ENCODE measurements at regions not wholly inside any gene's neighbourhood (a gene's known extent, or its start where the extent isn't known, plus 50 kb on each side); places are given as distances from the start of the nearest gene placed in this dataset.

DNA sequence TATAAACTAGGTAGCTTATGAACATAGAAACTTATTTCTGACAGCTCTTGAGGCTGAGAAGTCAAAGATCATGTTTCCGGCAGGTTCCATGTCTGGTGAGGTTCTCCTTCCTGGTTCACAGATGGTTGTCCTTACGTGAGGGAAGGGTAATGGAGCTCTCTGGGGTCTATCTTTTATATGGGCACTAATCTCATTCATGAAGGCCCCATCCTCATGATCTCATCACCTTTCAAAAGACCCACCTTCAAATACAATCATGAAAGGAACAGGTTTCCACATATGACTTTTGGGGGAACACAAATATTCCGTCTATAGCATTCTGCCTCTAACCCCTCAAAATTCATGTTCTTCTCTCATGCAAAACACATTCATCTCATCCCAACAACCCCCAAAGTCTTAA is 264.7 kb downstream of the PTTG2 start:
- ATAC-seq, result no peak
- DNase-seq (ENCODE audit: low spot score), result no peak
- intact Hi-C loops (cut with DNase I), result no loop called here

GRCh38 chr4:38226170-38226569 is 266.0 kb downstream of the PTTG2 start:
- DNase-seq (ENCODE audit: low spot score) (no peak), ATAC-seq (no peak)
- intact Hi-C loops (cut with DNase I), result no loop called here

- intact Hi-C loops (cut with DNase I), result no loop called here
- ATAC-seq, result no peak
Observed at GRCh38 chr4:38230121-38230801, 270.1 kb downstream of the PTTG2 start.

GRCh38 chr4:38230821-38231563 is 270.8 kb downstream of the PTTG2 start:
- no peak for DNase-seq (ENCODE audit: low spot score)
- intact Hi-C loops (cut with DNase I), result no loop called here
- no peak for ATAC-seq

More at GRCh38 chr4:38230121-38230801, 270.1 kb downstream of the PTTG2 start:
- DNase-seq (ENCODE audit: low spot score), result no peak

GRCh38 chr4:38231626-38232025 is 271.4 kb downstream of the PTTG2 start:
- no peak for ATAC-seq

DNA sequence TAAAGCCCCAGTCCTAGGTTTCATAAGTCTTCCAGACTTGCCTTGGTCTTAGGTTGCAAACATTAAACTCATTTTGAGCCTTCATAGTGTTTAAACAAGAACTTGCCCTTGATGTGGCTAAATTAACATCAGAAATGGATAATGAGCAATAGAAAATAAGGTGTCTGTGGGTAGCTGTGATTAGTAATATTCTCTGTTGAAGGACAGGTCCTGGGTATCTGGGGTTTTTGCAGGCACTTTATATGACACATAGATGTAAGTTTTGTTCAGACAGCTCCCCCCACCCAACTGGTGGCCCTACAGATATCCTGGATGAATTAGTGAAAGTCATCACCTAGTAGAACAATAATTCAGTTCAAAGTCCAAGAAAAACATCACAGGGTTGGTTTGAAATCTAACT is 272.5 kb downstream of the PTTG2 start:
- intact Hi-C loops (cut with DNase I), result no loop called here
- DNase-seq (ENCODE audit: low spot score), result no peak
- ATAC-seq, result no peak

More at GRCh38 chr4:38231626-38232025, 271.4 kb downstream of the PTTG2 start:
- intact Hi-C loops (cut with DNase I), result no loop called here
- DNase-seq (ENCODE audit: low spot score), result no peak

GRCh38 chr4:38233727-38234480 is 273.7 kb downstream of the PTTG2 start:
- ATAC-seq (no peak), DNase-seq (ENCODE audit: low spot score) (no peak)
- intact Hi-C loops (cut with DNase I), result no loop called here

DNA sequence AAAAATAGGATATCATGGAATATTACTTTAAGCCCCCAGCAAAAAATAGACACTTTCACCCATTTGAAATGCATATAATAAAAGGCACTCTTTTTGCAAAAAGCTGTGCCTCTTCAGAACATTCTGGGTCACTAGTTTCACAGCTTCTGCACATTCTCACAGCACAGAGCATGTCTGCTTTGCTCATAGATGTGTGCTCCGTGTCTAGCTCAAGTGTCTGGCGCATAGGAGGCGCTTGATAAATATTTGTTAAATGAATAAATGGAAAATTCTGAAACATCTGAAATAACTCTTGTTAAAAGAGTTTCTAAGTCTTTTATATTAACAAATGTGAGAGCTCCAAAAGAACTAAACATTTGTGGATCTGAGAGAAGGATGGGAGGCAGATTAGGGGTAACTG is 275.2 kb downstream of the PTTG2 start:
- intact Hi-C loops (cut with DNase I), result no loop called here
- DNase-seq (ENCODE audit: low spot score), result no peak
- no peak for ATAC-seq

GRCh38 chr4:38236003-38236402 is 275.8 kb downstream of the PTTG2 start:
- intact Hi-C loops (cut with DNase I), result no loop called here
- ATAC-seq (no peak), DNase-seq (ENCODE audit: low spot score) (no peak)

- ATAC-seq (no peak), DNase-seq (ENCODE audit: low spot score) (no peak)
- intact Hi-C loops (cut with DNase I), result no loop called here
Observed at GRCh38 chr4:38236503-38236902, 276.3 kb downstream of the PTTG2 start.

GRCh38 chr4:38237139-38237538 is 276.9 kb downstream of the PTTG2 start:
- intact Hi-C loops (cut with DNase I), result no loop called here
- no peak for ATAC-seq
- DNase-seq (ENCODE audit: low spot score), result no peak

DNA sequence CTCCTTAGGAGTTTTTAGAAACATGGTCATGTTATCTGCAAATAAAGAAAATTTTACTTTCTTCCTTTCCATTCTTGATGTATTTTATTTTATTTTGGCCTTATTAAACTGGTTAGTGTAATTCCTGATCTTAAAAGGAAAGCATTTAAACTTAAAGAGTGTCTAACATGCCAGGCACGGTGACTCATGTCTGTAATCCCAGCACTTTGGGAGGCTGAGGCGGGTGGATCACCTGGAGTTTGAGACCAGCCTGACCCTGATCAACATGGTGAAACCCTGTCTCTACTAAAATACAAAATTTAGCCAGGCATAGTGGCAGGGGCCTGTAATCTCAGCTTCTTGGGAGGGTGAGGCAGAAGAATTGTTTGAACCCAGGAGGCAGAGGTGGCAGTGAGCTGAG is 281.3 kb downstream of the PTTG2 start:
- ATAC-seq (no peak), DNase-seq (ENCODE audit: low spot score) (no peak)
- intact Hi-C loops (cut with DNase I), result no loop called here

DNA sequence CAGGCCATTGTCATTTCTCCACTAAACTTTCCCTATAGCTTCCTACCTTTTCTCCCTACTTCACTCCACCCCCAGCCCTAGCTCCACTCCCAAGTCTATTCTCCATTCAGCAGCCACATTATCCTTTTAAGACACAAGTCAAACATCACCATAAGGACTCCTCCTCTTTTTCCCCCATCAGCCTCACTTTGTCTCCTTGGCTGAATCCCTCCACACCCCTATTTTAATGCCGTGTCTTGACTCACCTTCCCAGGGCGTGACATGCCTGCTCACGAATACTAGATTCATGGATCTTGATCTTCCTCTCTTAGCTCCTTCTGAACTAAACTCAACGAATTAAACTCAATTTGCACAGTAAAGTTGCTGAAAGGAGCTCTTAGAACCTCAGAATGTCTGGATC is 281.9 kb downstream of the PTTG2 start:
- no peak for DNase-seq (ENCODE audit: low spot score)
- intact Hi-C loops (cut with DNase I), result no loop called here
- no peak for ATAC-seq

DNA sequence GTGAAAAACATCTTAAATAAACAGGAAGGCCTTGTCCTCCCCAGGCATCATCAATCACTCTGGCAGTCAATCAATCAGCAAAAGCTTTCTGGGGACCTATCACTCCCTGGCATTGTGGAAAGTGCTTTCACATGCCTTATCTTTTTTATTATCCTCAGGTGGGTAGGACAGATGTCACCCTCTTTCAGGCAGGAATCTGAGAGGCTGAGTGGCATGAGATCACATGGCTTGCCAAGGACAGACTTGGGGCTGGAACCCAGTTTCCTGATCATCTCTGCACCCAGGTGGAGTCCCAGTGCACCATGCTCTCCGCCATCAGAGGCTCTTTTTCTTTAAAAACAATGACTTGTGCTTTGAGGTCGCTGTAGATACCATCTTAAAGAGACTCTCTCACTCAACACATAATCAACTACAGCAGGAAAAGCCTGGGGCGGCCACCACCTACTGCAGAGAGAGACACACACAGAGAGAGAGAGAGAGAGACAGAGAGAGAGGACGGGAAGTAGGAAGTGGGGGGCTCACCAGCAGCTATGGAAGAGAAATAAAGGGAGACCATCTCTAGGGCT is 282.7 kb downstream of the PTTG2 start:
- no peak for DNase-seq (ENCODE audit: low spot score)
- intact Hi-C loops (cut with DNase I), result no loop called here

DNA sequence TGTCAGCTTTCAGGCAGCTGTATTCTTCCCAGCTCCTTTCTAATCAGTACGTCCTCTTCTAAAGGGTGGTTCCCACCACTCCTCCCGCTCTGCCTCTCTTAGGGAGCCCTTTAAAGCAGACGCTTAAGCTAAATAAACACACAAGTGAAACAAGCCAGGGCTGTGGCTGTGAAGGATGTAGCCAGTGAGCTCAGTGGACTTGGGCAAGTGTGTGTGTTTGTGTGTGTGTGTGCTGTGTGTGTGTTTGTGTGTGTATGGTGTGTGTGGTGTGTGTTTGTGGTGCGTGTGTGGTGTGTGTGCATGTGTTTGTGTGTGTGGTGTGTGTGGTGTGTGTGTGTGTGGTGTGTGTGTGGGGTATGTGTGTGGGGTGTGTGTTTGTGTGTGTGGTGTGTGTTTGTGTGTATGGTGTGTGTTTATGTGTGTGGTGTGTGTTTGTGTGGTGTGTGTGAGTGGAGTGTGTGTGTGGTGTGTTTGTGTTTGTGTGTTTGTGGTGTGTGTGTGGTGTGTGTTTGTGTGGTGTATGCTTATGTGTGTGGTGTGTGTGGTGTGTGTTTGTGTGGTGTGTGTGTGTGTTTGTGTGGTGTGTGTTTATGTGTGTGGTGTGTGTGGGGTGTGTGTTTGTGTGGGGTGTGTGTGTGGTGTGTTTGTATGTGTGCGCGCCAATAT is 283.3 kb downstream of the PTTG2 start:
- DNase-seq (ENCODE audit: low spot score) (no peak), ATAC-seq (no peak)
- intact Hi-C loops (cut with DNase I), result no loop called here

More for the DNA sequence above, 282.7 kb downstream of the PTTG2 start:
- ATAC-seq, result no peak

DNA sequence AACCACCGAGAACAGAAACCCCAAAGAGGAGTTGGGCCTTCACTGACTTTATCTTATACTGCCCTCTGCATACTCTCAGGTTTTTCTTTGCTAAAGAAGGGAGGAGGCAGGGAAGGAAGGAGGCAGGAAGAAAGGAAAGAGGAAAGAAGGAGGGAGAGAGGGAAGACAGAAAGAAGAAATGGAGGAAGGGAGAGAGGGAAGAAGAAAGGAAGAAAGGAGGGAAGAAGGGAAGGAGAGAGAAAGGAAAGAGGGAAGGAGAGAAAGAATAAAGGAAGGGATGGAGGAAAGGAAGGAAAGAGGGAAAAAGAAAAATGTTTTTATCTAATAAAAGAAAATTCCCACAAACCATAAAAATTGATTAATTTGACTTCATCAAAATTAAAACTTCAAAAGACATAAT is 294.6 kb downstream of the PTTG2 start:
- DNase-seq (ENCODE audit: low spot score), result no peak
- no peak for ATAC-seq
- intact Hi-C loops (cut with DNase I), result no loop called here

DNA sequence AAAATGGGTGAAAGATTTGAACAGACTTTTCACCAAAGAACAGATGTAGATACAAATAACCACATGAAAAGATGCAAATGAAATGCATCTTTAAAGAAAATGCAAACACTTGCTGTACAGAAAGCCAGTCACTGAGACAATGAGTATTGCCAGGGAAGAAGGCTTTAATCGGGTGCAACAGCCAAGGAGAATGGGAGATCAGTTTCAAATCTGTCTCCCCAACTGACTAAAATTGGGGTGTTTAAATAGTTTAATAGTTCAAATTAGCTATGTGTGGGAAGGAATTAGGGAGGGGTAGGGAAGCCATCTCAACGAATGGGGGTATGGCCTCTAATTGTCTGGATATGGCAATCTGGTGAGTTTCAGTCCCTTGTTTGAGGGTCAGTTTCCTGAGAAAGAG is 295.4 kb downstream of the PTTG2 start:
- DNase-seq (ENCODE audit: low spot score) (no peak), ATAC-seq (no peak)
- intact Hi-C loops (cut with DNase I), result no loop called here

- ATAC-seq, result no peak
- intact Hi-C loops (cut with DNase I), result no loop called here
Observed at GRCh38 chr4:38266616-38267015, 306.4 kb downstream of the PTTG2 start.

GRCh38 chr4:38268108-38268820 is 308.1 kb downstream of the PTTG2 start:
- ATAC-seq (no peak), DNase-seq (ENCODE audit: low spot score) (no peak)
- intact Hi-C loops (cut with DNase I), result no loop called here

More at GRCh38 chr4:38266616-38267015, 306.4 kb downstream of the PTTG2 start:
- no peak for DNase-seq (ENCODE audit: low spot score)

Data from sciatic nerve (tissue), 2 donors.